GM18505 (cell line): ENCODE measurements at regions not wholly inside any gene's neighbourhood (a gene's known extent, or its start where the extent isn't known, plus 50 kb on each side); places are given as distances from the start of the nearest gene placed in this dataset.

Experiments used
- ATAC-seq: cut with Tn5 transposase; IDR thresholded peaks from one replicate; pipeline ENCODE4 v1.9.1; 2021; ENCODE audit not compliant: unreplicated experiment
- POLR2A ChIP-seq: IDR thresholded peaks from 4 replicates; pipeline ENCODE4 v1.6.1; 2011; ENCODE audit warnings: borderline replicate concordance; ENCODE audit not compliant: insufficient read depth, insufficient read length; ENCODE audit errors: extremely low read depth

DNA sequence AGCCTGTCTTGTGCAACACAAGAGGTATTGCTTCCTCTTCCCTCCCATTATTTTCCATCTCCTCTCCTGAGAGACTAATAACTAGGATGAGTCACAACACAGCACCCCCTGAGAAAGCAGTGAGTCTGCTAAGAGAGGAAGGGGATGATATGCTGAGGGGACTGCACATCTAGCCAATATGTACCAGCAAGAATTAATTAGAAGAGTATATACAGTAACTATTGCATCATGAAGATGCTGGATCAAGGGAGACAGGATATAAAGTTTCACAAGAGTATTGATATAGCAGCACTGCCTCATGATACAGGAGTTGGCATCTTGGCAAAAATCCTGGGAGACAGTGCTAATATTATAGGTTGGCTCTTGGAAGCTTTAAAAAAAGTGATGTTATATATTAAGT, 289.9 kb upstream of the RBMS1 start:
- TF ChIP-seq POLR2A: no peak
- no peak for ATAC-seq

DNA sequence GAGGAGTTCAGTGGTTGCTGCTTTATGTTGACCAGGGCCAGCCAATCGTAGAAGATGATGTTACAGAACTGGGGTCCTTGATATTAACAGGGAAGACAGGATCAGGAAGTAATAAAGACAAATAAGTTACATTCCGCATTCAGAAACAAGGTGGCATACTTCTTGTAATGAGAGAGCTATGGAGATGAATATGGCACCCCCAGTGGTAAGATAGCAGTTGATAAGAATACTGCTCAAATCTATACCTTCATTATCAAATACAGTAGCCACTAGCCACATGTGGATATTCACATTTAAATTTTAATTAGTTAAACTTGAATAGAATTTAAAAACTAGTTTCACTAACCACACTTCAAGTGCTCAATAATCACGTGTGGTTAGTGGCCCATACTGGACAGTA, 290.4 kb upstream of the RBMS1 start:
- no peak for TF ChIP-seq POLR2A
- no peak for ATAC-seq

DNA sequence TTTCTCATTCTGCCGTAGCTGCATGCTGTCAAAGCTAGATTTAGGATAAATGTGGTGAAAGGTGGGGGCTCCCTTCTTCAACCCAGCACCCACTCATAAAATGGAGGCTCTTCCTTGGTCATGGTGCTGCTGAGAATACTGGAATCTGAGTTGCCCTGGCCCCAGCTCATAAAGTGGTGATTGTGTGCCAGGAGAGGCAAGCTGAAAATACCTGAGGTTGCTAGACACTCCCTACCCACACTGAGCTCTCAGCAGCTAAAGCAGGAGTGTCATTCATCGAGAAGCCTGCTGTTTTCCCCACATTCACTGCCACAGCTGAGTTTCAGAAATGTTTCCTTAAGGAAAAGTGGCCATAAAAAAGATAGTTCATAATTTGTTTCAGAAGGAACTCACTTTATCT, 297.1 kb upstream of the RBMS1 start:
- no peak for TF ChIP-seq POLR2A
- ATAC-seq: no peak

DNA sequence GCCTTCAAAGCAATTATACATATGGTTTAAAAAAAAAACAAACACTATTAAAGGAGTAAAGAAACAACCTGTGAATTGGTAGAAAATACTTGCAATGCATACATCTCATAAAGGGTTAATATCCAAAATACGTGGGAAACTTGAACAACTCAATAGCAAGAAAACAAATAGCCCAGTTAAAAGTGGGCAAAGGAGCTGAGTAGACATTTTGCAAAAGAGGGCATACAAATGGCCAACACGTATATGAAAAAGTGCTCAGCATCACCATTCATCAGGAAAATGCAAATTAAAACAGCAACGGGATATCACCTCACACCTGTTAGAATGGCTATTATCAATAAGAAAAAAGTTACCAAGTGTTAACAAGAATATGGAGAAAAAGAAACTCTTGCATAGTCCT, 298.3 kb upstream of the RBMS1 start:
- ATAC-seq: no peak
- TF ChIP-seq POLR2A: no peak

- no peak for ATAC-seq
Observed at GRCh38 chr2:160792837-160793236, 299.2 kb upstream of the RBMS1 start.

DNA sequence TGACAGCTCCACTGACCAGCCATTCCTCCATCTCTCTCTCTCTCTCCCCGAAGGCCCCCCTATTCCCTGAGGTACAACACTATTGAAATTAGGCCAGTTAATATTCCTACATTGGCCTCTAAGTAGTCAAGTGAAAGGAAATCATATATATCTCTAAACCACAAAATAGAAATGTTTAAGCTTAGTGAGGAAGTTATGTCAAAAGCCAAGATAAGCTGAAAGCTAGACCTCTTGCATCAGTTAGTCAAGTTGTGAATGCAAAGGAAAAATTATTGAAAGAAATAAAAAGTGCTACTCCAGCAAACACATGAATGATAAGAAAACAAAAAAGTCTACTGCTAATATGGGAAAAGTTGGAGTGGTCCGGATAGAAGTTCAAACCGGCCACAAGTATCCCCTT, 301.3 kb upstream of the RBMS1 start:
- no peak for ATAC-seq

More at GRCh38 chr2:160792837-160793236, 299.2 kb upstream of the RBMS1 start:
- TF ChIP-seq POLR2A: no peak

DNA sequence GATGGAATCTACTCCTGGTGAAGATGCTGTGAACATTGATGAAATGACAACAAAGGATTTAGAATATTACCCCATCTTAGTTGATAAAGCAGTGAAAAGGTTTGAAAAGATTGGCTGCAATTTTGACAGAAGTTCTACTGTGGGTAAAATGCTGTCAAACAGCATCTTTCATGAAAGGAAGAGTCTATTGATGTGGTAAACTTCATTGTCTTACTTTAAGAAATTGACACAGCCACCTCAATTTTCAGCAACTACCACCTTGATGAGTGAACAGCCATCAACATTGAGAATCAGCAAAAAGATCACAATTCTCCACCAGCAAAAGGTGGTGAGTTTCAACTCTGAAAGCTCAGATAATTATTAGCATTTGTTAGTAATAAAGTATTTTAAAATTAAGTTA, 310.3 kb upstream of the RBMS1 start:
- TF ChIP-seq POLR2A: no peak
- ATAC-seq: no peak

More for the DNA sequence above, 301.3 kb upstream of the RBMS1 start:
- TF ChIP-seq POLR2A: no peak

- no peak for ATAC-seq
- TF ChIP-seq POLR2A: no peak
Observed at GRCh38 chr2:160810406-160810805, 316.8 kb upstream of the RBMS1 start.

GRCh38 chr2:160812830-160813505, 319.4 kb upstream of the RBMS1 start:
- TF ChIP-seq POLR2A: no peak
- ATAC-seq: no peak

DNA sequence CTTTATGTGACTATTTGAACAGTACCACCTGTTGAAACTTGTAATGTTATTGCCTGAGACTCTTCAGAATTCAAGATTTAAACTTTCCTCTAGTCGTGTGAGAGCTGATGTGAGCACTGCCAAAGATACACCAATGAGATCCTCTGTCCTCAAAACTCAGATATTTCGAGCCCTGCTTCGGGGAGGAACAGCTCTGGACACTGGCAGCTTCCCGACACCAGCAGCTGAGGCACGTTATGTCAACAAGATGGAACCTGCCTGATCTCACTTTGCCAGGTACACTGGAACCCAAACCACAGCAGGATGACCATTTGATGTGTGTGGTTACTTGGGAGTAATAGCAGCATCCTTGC, 319.9 kb upstream of the RBMS1 start:
- ATAC-seq: no peak
- TF ChIP-seq POLR2A: no peak

GRCh38 chr2:160816916-160817499, 323.4 kb upstream of the RBMS1 start:
- TF ChIP-seq POLR2A: no peak

GRCh38 chr2:160820691-160821090, 327.1 kb upstream of the RBMS1 start:
- no peak for ATAC-seq
- TF ChIP-seq POLR2A: no peak

More at GRCh38 chr2:160816916-160817499, 323.4 kb upstream of the RBMS1 start:
- no peak for ATAC-seq

DNA sequence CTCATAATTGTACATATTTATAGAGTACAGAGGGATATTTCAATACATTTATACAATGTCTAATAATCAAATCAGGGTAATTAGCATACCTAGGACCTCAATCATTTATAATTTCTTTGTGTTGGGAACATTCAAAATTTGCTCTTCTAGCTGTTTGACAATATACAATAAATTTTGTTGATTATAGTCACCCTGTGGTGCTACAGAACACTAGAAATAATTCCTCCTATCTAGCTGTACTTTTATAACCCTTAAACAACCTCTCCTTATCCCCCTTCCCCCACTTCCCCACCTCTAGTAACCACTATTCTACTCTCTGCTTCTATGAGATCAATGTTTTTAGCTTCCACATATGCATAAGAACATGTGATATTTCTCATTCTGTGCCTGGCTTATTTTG, 328.4 kb upstream of the RBMS1 start:
- ATAC-seq: no peak
- TF ChIP-seq POLR2A: no peak

DNA sequence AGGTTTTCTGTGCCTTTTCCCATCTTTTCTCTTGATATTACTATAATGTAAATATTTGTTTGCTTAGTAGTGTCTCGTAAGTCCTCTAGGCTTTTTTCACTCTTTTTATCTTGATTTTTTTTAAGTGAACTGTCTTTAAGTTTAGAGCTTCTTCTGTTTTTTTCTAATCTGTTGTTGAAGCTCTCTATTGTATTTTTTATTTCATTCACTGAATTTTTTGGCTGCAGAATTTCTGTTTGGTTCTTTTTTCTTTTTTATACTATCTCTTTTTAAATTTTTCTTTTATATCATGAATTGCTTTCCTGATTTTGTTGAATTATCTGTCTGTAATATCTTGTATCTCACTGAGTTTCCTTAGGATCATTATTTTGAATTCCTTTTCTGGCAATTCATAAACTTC, 331.8 kb upstream of the RBMS1 start:
- no peak for ATAC-seq
- TF ChIP-seq POLR2A: no peak
